ENCODE measurements at regions not wholly inside any gene's neighbourhood (a gene's known extent, or its start where the extent isn't known, plus 50 kb on each side); places are given as distances from the start of the nearest gene placed in this dataset.

DNA sequence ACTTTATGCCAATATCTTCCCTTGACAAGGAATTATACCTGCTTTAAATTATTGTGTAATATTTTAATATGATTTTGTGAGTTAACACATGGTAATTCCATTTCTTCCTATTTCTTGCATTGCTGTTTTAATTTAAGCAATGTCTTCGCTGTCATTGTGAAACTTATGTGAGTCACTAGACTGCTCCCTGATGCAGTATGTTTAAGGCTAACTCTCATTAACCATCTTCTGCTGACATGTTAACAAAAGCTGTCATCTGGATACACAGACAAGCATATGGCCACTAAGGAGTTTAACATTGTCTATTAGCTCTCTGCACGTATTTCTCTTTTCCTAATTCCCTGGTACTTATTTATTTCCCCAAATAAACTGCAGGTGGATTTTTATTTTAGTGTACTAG lies 980.8 kb upstream of the CTNND2 start:
- no peak overlapping the region for H3K4me3 ChIP-seq
- TF ChIP-seq, protein P1, sequence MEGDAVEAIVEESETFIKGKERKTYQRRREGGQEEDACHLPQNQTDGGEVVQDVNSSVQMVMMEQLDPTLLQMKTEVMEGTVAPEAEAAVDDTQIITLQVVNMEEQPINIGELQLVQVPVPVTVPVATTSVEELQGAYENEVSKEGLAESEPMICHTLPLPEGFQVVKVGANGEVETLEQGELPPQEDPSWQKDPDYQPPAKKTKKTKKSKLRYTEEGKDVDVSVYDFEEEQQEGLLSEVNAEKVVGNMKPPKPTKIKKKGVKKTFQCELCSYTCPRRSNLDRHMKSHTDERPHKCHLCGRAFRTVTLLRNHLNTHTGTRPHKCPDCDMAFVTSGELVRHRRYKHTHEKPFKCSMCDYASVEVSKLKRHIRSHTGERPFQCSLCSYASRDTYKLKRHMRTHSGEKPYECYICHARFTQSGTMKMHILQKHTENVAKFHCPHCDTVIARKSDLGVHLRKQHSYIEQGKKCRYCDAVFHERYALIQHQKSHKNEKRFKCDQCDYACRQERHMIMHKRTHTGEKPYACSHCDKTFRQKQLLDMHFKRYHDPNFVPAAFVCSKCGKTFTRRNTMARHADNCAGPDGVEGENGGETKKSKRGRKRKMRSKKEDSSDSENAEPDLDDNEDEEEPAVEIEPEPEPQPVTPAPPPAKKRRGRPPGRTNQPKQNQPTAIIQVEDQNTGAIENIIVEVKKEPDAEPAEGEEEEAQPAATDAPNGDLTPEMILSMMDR (IDR thresholded peaks at IDR 0.05), result no peak
- TF ChIP-seq POLR2AphosphoS5 (IDR thresholded peaks at IDR 0.05) (no peak), POLR2A (IDR thresholded peaks at IDR 0.05) (no peak)
- DNase-seq (ENCODE audit: low spot score in 2 of 2), result no peak
- intact Hi-C loops (cut with DNase I; ENCODE audit: low total_unique reads), result no loop called here
- H3K9me3 ChIP-seq, result no peaks in the 10 kb centered on the region
- H3K36me3 ChIP-seq, result no peaks in the 10 kb centered on the region
- H3K4me1 ChIP-seq, result no peaks in the 10 kb centered on the region
- H3K27me3 ChIP-seq, result no peaks in the 10 kb centered on the region
- H3K27ac ChIP-seq, result no peak overlapping the region

DNA sequence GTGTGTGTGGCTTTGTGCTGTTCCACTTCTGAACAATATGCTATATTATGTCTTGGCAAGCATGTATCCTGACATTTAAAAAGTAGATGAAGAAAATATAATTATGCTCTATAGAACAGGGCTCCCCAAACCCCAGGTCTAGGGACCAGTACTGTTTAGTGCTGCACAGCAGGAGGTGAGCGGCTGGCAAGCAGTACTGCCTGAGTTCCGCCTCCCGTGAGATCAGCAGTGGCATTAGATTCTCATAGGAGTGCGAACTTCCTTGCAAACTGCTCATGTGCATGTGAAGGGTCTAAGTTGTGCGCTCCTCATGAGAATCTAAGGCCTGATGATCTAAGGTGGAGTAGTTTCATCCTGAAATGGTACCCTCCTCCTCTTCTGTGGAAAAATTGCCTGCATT lies 979.1 kb upstream of the CTNND2 start:
- H3K27ac ChIP-seq, result no peak overlapping the region
- TF ChIP-seq, protein P1 (IDR thresholded peaks at IDR 0.05), result no peak
- TF ChIP-seq POLR2A (IDR thresholded peaks at IDR 0.05) (no peak), POLR2AphosphoS5 (IDR thresholded peaks at IDR 0.05) (no peak)
- intact Hi-C loops (cut with DNase I; ENCODE audit: low total_unique reads), result no loop called here
- H3K36me3 ChIP-seq, result no peaks in the 10 kb centered on the region
- no peaks in the 10 kb centered on the region for H3K9me3 ChIP-seq
- no peak overlapping the region for H3K4me3 ChIP-seq
- H3K4me1 ChIP-seq, result no peaks in the 10 kb centered on the region
- DNase-seq (ENCODE audit: low spot score in 2 of 2), result no peak
- H3K27me3 ChIP-seq, result no peaks in the 10 kb centered on the region

DNA sequence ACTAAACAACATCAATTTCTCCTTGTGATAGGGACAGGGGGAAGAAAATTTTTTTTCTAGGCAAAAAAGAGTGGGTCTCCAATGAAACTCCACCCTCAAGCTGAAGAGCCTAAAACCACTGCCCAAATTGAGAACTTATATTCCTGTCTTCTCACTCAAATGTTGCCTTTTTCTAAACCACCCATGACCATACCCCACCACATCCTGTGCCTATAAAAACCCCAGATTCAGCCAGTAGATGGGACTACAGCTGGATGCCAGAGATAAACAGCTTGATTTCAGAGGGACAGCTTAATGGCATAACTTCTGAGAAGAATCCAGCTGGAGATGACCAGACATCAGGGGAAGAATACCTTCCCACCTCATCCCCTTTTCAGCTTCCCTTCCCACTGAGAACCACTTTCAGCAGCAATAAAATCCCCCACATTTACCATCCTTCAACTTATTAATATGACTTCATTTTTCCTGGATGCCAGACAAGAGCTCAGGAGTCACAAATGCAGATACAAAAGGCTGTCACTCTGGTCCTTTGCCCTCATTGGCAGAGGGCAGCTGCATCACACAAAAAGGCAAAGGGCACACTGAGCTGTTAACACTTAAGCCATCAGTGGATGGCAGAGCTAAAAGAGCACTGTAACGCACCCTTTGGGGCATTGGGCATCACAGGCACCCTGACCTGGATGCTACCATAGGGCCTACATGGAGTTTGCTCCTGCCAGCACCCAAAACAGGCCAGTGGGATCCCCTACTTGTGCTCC lies 972.5 kb upstream of the CTNND2 start:
- no peak for DNase-seq (ENCODE audit: low spot score in 2 of 2)
- Histone ChIP-seq H3K27ac (no peak overlapping the region), H3K27me3 (no peaks in the 10 kb centered on the region), H3K4me3 (no peak overlapping the region), H3K4me1 (no peaks in the 10 kb centered on the region), H3K9me3 (peaks cover 0 to 16% of the 10 kb centered on the region in 2 donors), H3K36me3 (no peaks in the 10 kb centered on the region)
- intact Hi-C loops (cut with DNase I; ENCODE audit: low total_unique reads), result no loop called here
- TF ChIP-seq, protein P1 (IDR thresholded peaks at IDR 0.05), result no peak
- TF ChIP-seq POLR2AphosphoS5 (IDR thresholded peaks at IDR 0.05) (no peak), POLR2A (IDR thresholded peaks at IDR 0.05) (no peak)

DNA sequence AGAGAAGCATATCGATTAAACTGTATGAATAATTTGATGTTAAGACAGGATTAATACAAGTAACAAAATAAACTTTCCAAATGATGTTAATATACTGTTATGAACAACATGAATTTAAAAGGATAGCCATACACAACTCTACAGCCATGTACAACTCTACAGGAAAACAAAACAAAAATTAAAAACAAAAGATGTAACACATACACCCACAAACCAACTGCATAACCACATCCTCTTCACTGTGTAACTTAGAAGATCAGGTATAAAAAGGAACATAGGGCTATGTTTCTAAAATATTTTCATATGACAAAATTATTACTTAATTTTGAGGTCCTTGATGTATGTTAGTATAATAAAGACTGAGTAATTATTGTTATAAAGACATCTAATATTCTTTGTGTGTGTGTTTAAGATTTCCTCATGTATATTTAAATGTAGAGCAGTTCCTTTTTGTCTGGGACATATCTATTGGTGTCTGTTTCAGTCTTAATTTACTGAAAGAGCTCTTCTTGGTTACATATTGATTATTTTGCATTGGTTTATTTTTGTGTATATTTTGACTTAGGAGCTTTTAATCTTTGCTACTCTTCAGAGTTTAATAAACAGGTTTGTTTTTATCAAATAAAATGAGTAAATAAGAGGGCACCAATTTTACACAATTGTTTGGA lies 966.8 kb upstream of the CTNND2 start:
- intact Hi-C loops (cut with DNase I; ENCODE audit: low total_unique reads), result no loop called here

DNA sequence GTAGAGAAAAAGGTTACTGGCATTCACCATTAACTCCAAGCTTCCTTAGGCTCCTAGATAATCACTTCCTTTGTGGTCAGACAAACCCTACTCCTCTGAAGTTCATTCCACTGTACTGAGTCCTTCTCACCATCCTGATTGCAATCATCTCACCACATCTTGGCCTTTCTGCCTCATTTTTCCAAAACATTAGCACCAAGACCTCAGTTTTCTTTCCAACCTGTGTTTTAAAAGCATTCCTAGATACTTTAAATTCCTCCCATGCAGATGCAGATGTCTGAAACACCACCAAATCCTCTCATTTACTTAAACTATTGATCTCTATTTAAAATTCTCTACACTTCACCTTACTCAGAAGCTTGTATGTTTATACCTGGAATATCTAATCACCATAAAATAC lies 961.3 kb upstream of the CTNND2 start:
- H3K9me3 ChIP-seq, result no peaks in the 10 kb centered on the region
- no peaks in the 10 kb centered on the region for H3K27me3 ChIP-seq
- intact Hi-C loops (cut with DNase I; ENCODE audit: low total_unique reads), result no loop called here
- no peak for DNase-seq (ENCODE audit: low spot score in 2 of 2)
- no peaks in the 10 kb centered on the region for H3K36me3 ChIP-seq
- H3K27ac ChIP-seq, result no peak overlapping the region
- no peak overlapping the region for H3K4me3 ChIP-seq
- TF ChIP-seq POLR2A (IDR thresholded peaks at IDR 0.05) (no peak), POLR2AphosphoS5 (IDR thresholded peaks at IDR 0.05) (no peak)
- TF ChIP-seq, protein P1 (IDR thresholded peaks at IDR 0.05), result no peak
- no peaks in the 10 kb centered on the region for H3K4me1 ChIP-seq

More for the DNA sequence above, 966.8 kb upstream of the CTNND2 start:
- Histone ChIP-seq H3K27ac (no peak overlapping the region), H3K9me3 (peaks cover 0 to 6% of the 10 kb centered on the region in 2 donors), H3K4me1 (no peaks in the 10 kb centered on the region), H3K36me3 (no peaks in the 10 kb centered on the region), H3K27me3 (no peaks in the 10 kb centered on the region), H3K4me3 (no peak overlapping the region)
- TF ChIP-seq, protein P1 (IDR thresholded peaks at IDR 0.05), result no peak
- TF ChIP-seq POLR2AphosphoS5 (IDR thresholded peaks at IDR 0.05), result no peak
- no peak for TF ChIP-seq POLR2A (IDR thresholded peaks at IDR 0.05)
- no peak for DNase-seq (ENCODE audit: low spot score in 2 of 2)

Data from breast epithelium (tissue), 4 donors.